IMR-90 (cell line): ENCODE measurements at regions not wholly inside any gene's neighbourhood (a gene's known extent, or its start where the extent isn't known, plus 50 kb on each side); places are given as distances from the start of the nearest gene placed in this dataset.

Experiments used
- ATAC-seq: fragments of 200-7000 bp; cut with Tn5 transposase; 2 replicates; pipeline ENCODE4 v1.9.1; 2020; ENCODE audit warnings: low read depth, mild to moderate bottlenecking, moderate library complexity
- BruUV-seq: library from RNA; stranded (reverse); fragments of 400-500 nt; replicated peaks from 2 replicates; lab custom pipeline; 2021; lab: Mats Ljungman, UMichigan
- CTCF ChIA-PET: fragments of 300-600 bp; formaldehyde crosslinking; extraction: SDS; loops from one replicate; lab custom pipeline; 2021; ENCODE audit warnings: antibody characterized with exemption; lab: Yijun Ruan, JAX
- POLR2A ChIA-PET: fragments of 300-600 bp; sonication (Branson Sonifier 250); formaldehyde crosslinking; loops from one replicate; lab custom pipeline; 2022; ENCODE audit warnings: antibody characterized with exemption; ENCODE audit not compliant: unreplicated experiment; lab: Charles Lee
- DNase-seq: peaks from one replicate; pipeline ENCODE4 v3.0.0; 2013
- H2AFZ ChIP-seq: replicated peaks from 2 replicates; pipeline ENCODE3; 2013; ENCODE audit warnings: low read length, mild to moderate bottlenecking; ENCODE audit not compliant: poor library complexity
- H2AK5ac ChIP-seq: 2 replicates; pipeline ENCODE4 v1.6.1; 2013; ENCODE audit warnings: low read depth, low read length, inconsistent platforms
- H2AK9ac ChIP-seq: replicated peaks from 2 replicates; pipeline ENCODE3; 2013; ENCODE audit warnings: mild to moderate bottlenecking, low read depth, low read length, moderate library complexity; ENCODE audit not compliant: poor library complexity
- H2BK120ac ChIP-seq: 2 replicates; pipeline ENCODE4 v1.6.1; 2013; ENCODE audit warnings: low read depth, low read length, inconsistent platforms
- H2BK15ac ChIP-seq: 3 replicates; pipeline ENCODE4 v1.6.1; 2013; ENCODE audit warnings: low read depth, low read length, inconsistent platforms
- H2BK20ac ChIP-seq: 2 replicates; pipeline ENCODE4 v1.6.1; 2013; ENCODE audit warnings: low read depth, mild to moderate bottlenecking, inconsistent platforms, low read length, moderate library complexity
- H2BK5ac ChIP-seq: 2 replicates; pipeline ENCODE4 v1.6.1; 2013; ENCODE audit warnings: mild to moderate bottlenecking, low read depth, low read length, inconsistent platforms; ENCODE audit not compliant: poor library complexity, severe bottlenecking
- H3K14ac ChIP-seq: replicated peaks from 2 replicates; pipeline ENCODE4 v1.6.1; 2013; ENCODE audit warnings: low read depth, low read length, inconsistent platforms
- H3K18ac ChIP-seq: 2 replicates; pipeline ENCODE4 v1.6.1; 2013; ENCODE audit warnings: low read depth, low read length, control low read depth
- H3K23ac ChIP-seq: 2 replicates; pipeline ENCODE4 v1.6.1; 2013; ENCODE audit warnings: low read depth, low read length, inconsistent platforms
- H3K27ac ChIP-seq: 2 replicates; pipeline ENCODE4 v1.5.1; 2013; ENCODE audit warnings: mild to moderate bottlenecking, control low read depth, low read length; ENCODE audit not compliant: insufficient read depth
- H3K27me3 ChIP-seq: 2 replicates; pipeline ENCODE4 v1.6.1; 2013; ENCODE audit warnings: low read length; ENCODE audit not compliant: control insufficient read depth, insufficient read depth
- H3K36me3 ChIP-seq: 2 replicates; pipeline ENCODE4 v1.6.1; 2013; ENCODE audit warnings: low read length, mixed read lengths; ENCODE audit not compliant: control insufficient read depth, insufficient read depth
- H3K4ac ChIP-seq: 2 replicates; pipeline ENCODE4 v1.6.1; 2013; ENCODE audit warnings: low read depth, low read length, inconsistent platforms
- H3K4me1 ChIP-seq: 2 replicates; pipeline ENCODE4 v1.6.1; 2013; ENCODE audit warnings: low read length, mixed read lengths; ENCODE audit not compliant: control insufficient read depth, insufficient read depth
- H3K4me2 ChIP-seq: 2 replicates; pipeline ENCODE4 v1.6.1; 2013; ENCODE audit warnings: low read depth, mild to moderate bottlenecking, control low read depth, low read length, moderate library complexity
- H3K4me3 ChIP-seq: 2 replicates; pipeline ENCODE4 v1.5.1; 2013; ENCODE audit warnings: low read depth, mild to moderate bottlenecking, control low read depth, low read length, moderate library complexity; ENCODE audit not compliant: insufficient read depth
- H3K56ac ChIP-seq: 2 replicates; pipeline ENCODE4 v1.6.1; 2013; ENCODE audit warnings: low read length, inconsistent platforms; ENCODE audit not compliant: insufficient read depth; ENCODE audit errors: extremely low read depth
- H3K79me1 ChIP-seq, 2 experiments: 2 replicates each; pipeline ENCODE4 v1.6.1; 2013; ENCODE audit warnings: low read length in 2 of 2, inconsistent platforms in 1 of 2, low read depth in 1 of 2
- H3K9ac ChIP-seq: 2 replicates; pipeline ENCODE4 v1.6.1; 2013; ENCODE audit warnings: low read depth, low read length, control low read depth
- H3K9me1 ChIP-seq: 2 replicates; pipeline ENCODE4 v1.6.1; 2013; ENCODE audit warnings: low read length, inconsistent platforms; ENCODE audit not compliant: insufficient read depth
- H3K9me3 ChIP-seq: 2 replicates; pipeline ENCODE4 v1.6.1; 2013; ENCODE audit warnings: low read length; ENCODE audit not compliant: control insufficient read depth, insufficient read depth
- H4K20me1 ChIP-seq: 2 replicates; pipeline ENCODE4 v1.6.1; 2013; ENCODE audit warnings: low read length, inconsistent platforms; ENCODE audit not compliant: insufficient read depth
- H4K5ac ChIP-seq: 2 replicates; pipeline ENCODE4 v1.6.1; 2013; ENCODE audit warnings: mild to moderate bottlenecking, low read depth, low read length, control low read depth
- H4K8ac ChIP-seq, 2 experiments: 2 replicates each; pipeline ENCODE4 v1.6.1; 2013; ENCODE audit warnings: low read depth in 2 of 2, low read length in 2 of 2, control low read depth in 1 of 2, inconsistent platforms in 1 of 2
- H4K91ac ChIP-seq: 2 replicates; pipeline ENCODE4 v1.6.1; 2013; ENCODE audit warnings: low read depth, low read length, inconsistent platforms; ENCODE audit not compliant: insufficient read depth
- CEBPB ChIP-seq: IDR thresholded peaks from 2 replicates; pipeline ENCODE4 v1.6.1; 2012; ENCODE audit warnings: low read depth, low read length, improper control_type of control experiment
- CHD1 ChIP-seq: IDR thresholded peaks from 2 replicates; pipeline ENCODE4 v1.6.1; 2012; ENCODE audit warnings: low read depth, low read length, improper control_type of control experiment
- CTCF ChIP-seq: conservative IDR thresholded peaks from 2 replicates; pipeline ENCODE4 v1.5.1; 2012; ENCODE audit warnings: mild to moderate bottlenecking, low read depth, low read length, improper control_type of control experiment
- ELK1 ChIP-seq: fragments of 150-350 bp; IDR thresholded peaks from 2 replicates; pipeline ENCODE4 v1.6.1; 2016; ENCODE audit warnings: low read depth, mild to moderate bottlenecking, low read length, moderate library complexity, borderline replicate concordance
- FOS ChIP-seq: fragments of 150-350 bp; IDR thresholded peaks from 2 replicates; pipeline ENCODE4 v1.6.1; 2016; ENCODE audit warnings: low read depth, low read length
- MAFK ChIP-seq: IDR thresholded peaks from 2 replicates; pipeline ENCODE4 v1.6.1; 2012; ENCODE audit warnings: low read depth, low read length, improper control_type of control experiment
- MXI1 ChIP-seq: IDR thresholded peaks from 2 replicates; pipeline ENCODE4 v1.6.1; 2012; ENCODE audit warnings: low read depth, mild to moderate bottlenecking, low read length, moderate library complexity, borderline replicate concordance
- NFE2L2 ChIP-seq: fragments of 150-350 bp; IDR thresholded peaks from 2 replicates; pipeline ENCODE4 v1.6.1; 2016; ENCODE audit warnings: low read depth, mild to moderate bottlenecking, low read length
- POLR2A ChIP-seq: IDR thresholded peaks from 2 replicates; pipeline ENCODE4 v1.6.1; 2012; ENCODE audit warnings: mild to moderate bottlenecking, low read depth, low read length
- RCOR1 ChIP-seq: IDR thresholded peaks from 2 replicates; pipeline ENCODE4 v1.6.1; 2012; ENCODE audit warnings: mild to moderate bottlenecking, low read length, improper control_type of control experiment; ENCODE audit not compliant: insufficient replicate concordance
- SMC3 ChIP-seq: fragments of 150-350 bp; IDR thresholded peaks from 2 replicates; pipeline ENCODE4 v1.6.1; 2016; ENCODE audit warnings: low read depth, mild to moderate bottlenecking, antibody characterized with exemption, low read length, moderate library complexity
- WGBS, 2 experiments: methylation state at CpG; one replicate each; pipeline versions ENCODE4 v1.1.5 to v1.1.7; 2013; ENCODE audit warnings: missing lambda C conversion rate in 2 of 2; ENCODE audit not compliant: insufficient read length in 1 of 2; ENCODE audit errors: extremely low coverage in 2 of 2; 5-methylcytosine and 5-hydroxymethylcytosine counted together
- dilution Hi-C: fragments of 300-500 bp; cut with HindIII; formaldehyde crosslinking; loops from one replicate; pipeline ENCODE4 v1.14.3; 2018; ENCODE audit warnings: low sequenced_read_pairs; ENCODE audit not compliant: unreplicated experiment
- in situ Hi-C: fragments of 300-500 bp; cut with MboI; formaldehyde crosslinking; loops from 3 replicates; pipeline ENCODE4 v1.14.3; 2019; ENCODE audit warnings: low sequenced_read_pairs, inconsistent platforms, mixed read lengths
- intact Hi-C: fragments of 100-400 bp; cut with micrococcal nuclease; formaldehyde crosslinking; loops from 2 replicates; pipeline ENCODE4 v1.10.0; 2022

- H2BK120ac ChIP-seq = no peak overlapping the region
- H4K5ac ChIP-seq = no peak overlapping the region
- H3K14ac ChIP-seq = no peak overlapping the region
- H2AFZ ChIP-seq = no peak overlapping the region
- WGBS, 2 experiments = no CpG with 5 or more reads among the region's 1 CpG
- H3K79me1 ChIP-seq = no peaks in the 10 kb centered on the region
- no peak overlapping the region for H3K4me2 ChIP-seq
- H3K9ac ChIP-seq = no peak overlapping the region
- no peaks in the 10 kb centered on the region for H3K9me3 ChIP-seq
- H3K9me1 ChIP-seq = no peaks in the 10 kb centered on the region
- POLR2A ChIA-PET = no interaction called here
- CTCF ChIA-PET = no interaction called here
- H4K20me1 ChIP-seq = no peaks in the 10 kb centered on the region
- no peak overlapping the region for H3K18ac ChIP-seq
- no peak overlapping the region for H4K8ac ChIP-seq
- no peak overlapping the region for H2BK15ac ChIP-seq
- TF ChIP-seq CTCF (no peak), SMC3 (no peak), RCOR1 (no peak), CEBPB (no peak), ELK1 (no peak), POLR2A (no peak), FOS (no peak), MXI1 (no peak), NFE2L2 (no peak), CHD1 (no peak), MAFK (no peak)
- in situ Hi-C loops = no loop called here
- ATAC-seq (no peak), DNase-seq (no peak)
- no peak overlapping the region for H2AK5ac ChIP-seq
- no TSS peak for BruUV-seq
- H3K4me1 ChIP-seq = no peaks in the 10 kb centered on the region
- H2AK9ac ChIP-seq = no peak overlapping the region
- H3K4ac ChIP-seq = no peak overlapping the region
- no peak overlapping the region for H3K27ac ChIP-seq
- H4K91ac ChIP-seq = no peak overlapping the region
- H2BK20ac ChIP-seq = no peak overlapping the region
- no peak overlapping the region for H3K23ac ChIP-seq
- H3K56ac ChIP-seq = no peak overlapping the region
- dilution Hi-C loops = no loop called here
- H3K27me3 ChIP-seq = no peaks in the 10 kb centered on the region
- H3K4me3 ChIP-seq = no peak overlapping the region
- H3K36me3 ChIP-seq = no peaks in the 10 kb centered on the region
- intact Hi-C loops = no loop called here
- no peak overlapping the region for H2BK5ac ChIP-seq
Measured at GRCh38 chr10:55168343-55168742, 367.3 kb upstream of the PCDH15 start.
